Mesendoderm (in vitro differentiated cells): ENCODE measurements at regions not wholly inside any gene's neighbourhood (a gene's known extent, or its start where the extent isn't known, plus 50 kb on each side); places are given as distances from the start of the nearest gene placed in this dataset.

ENCODE experiments used
- DNase-seq: peaks from one replicate; pipeline ENCODE4 v3.0.0; 2013
- H2AK5ac ChIP-seq: 2 replicates; pipeline ENCODE4 v1.6.1; 2013; ENCODE audit warnings: low read length, inconsistent platforms
- H2BK120ac ChIP-seq: 2 replicates; pipeline ENCODE4 v1.6.1; 2013; ENCODE audit warnings: low read depth, mild to moderate bottlenecking, low read length, moderate library complexity, mixed read lengths
- H2BK15ac ChIP-seq: replicated peaks from 2 replicates; pipeline ENCODE4 v1.6.1; 2013; ENCODE audit warnings: low read depth, mild to moderate bottlenecking, moderate library complexity
- H2BK5ac ChIP-seq: 2 replicates; pipeline ENCODE4 v1.6.1; 2013; ENCODE audit warnings: low read length, inconsistent platforms
- H3K18ac ChIP-seq: 2 replicates; pipeline ENCODE4 v1.6.1; 2013; ENCODE audit warnings: mild to moderate bottlenecking, low read length, mixed read lengths
- H3K23ac ChIP-seq: one replicate; pipeline ENCODE4 v1.6.1; 2013; ENCODE audit warnings: low read length
- H3K27ac ChIP-seq: 2 replicates; pipeline ENCODE4 v1.5.1; 2013; ENCODE audit warnings: low read depth, mild to moderate bottlenecking, inconsistent platforms, low read length, moderate library complexity
- H3K27me3 ChIP-seq: 2 replicates; pipeline ENCODE4 v1.6.1; 2013; ENCODE audit warnings: low read length, control low read depth, mild to moderate bottlenecking, inconsistent platforms; ENCODE audit not compliant: insufficient read depth, poor library complexity
- H3K36me3 ChIP-seq: 2 replicates; pipeline ENCODE4 v1.6.1; 2013; ENCODE audit warnings: low read length, inconsistent platforms; ENCODE audit not compliant: control insufficient read depth, insufficient read depth
- H3K4ac ChIP-seq: one replicate; pipeline ENCODE4 v1.6.1; 2013; ENCODE audit warnings: low read depth, mild to moderate bottlenecking, low read length, moderate library complexity
- H3K4me1 ChIP-seq: 2 replicates; pipeline ENCODE4 v1.6.1; 2013; ENCODE audit warnings: low read depth, low read length, inconsistent platforms; ENCODE audit not compliant: control insufficient read depth
- H3K4me2 ChIP-seq: 2 replicates; pipeline ENCODE4 v1.6.1; 2013; ENCODE audit warnings: low read length
- H3K4me3 ChIP-seq: 2 replicates; pipeline ENCODE4 v1.5.1; 2013; ENCODE audit warnings: mild to moderate bottlenecking, low read length
- H3K56ac ChIP-seq: one replicate; pipeline ENCODE4 v1.6.1; 2013; ENCODE audit warnings: low read length
- H3K79me1 ChIP-seq: 2 replicates; pipeline ENCODE4 v1.6.1; 2013; ENCODE audit warnings: low read length, inconsistent platforms
- H3K79me2 ChIP-seq: 2 replicates; pipeline ENCODE4 v1.6.1; 2013; ENCODE audit warnings: mild to moderate bottlenecking, low read length; ENCODE audit not compliant: control insufficient read depth, insufficient read depth
- H3K9ac ChIP-seq: 2 replicates; pipeline ENCODE4 v1.6.1; 2013; ENCODE audit warnings: low read length, inconsistent platforms
- H4K5ac ChIP-seq: one replicate; pipeline ENCODE4 v1.6.1; 2013; ENCODE audit warnings: low read length
- H4K8ac ChIP-seq: one replicate; pipeline ENCODE4 v1.6.1; 2013; ENCODE audit warnings: low read depth, mild to moderate bottlenecking, control low read depth, low read length, moderate library complexity
- WGBS: extraction: QIAGEN DNeasy Blood & Tissue Kit; methylation state at CpG from one replicate; pipeline ENCODE4 v1.1.7; 2013; ENCODE audit warnings: low lambda C conversion rate, missing lambda C conversion rate; ENCODE audit not compliant: insufficient coverage; ENCODE audit errors: extremely low coverage; 5-methylcytosine and 5-hydroxymethylcytosine counted together

DNA sequence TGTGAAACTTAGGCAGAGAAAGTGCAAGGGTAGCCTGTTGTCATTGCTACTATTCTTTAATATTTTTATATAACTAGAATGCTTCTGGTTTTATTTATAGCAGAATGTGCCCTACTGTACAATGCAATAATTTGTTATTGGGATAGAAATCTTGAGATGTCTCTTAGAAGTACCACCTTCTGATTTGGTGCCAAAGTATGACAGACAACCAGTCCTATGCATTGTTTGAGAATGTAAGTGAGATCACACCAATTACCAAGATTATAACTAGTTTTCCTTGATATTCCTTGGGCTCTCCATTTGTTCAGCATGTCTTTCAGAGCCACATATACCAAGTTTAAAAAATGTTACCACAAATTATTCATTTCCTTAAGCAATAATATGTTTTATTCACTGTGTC lies 399.7 kb downstream of the CPS1 start:
- Histone ChIP-seq H2BK15ac (no peak overlapping the region), H3K4ac (no peak overlapping the region), H3K23ac (no peak overlapping the region), H3K36me3 (no peaks in the 10 kb centered on the region), H3K79me1 (no peaks in the 10 kb centered on the region), H2AK5ac (no peak overlapping the region), H3K27me3 (no peaks in the 10 kb centered on the region), H3K4me3 (no peak overlapping the region), H4K8ac (no peak overlapping the region), H3K56ac (no peak overlapping the region), H3K4me1 (no peaks in the 10 kb centered on the region), H3K18ac (no peak overlapping the region), H4K5ac (no peak overlapping the region), H3K4me2 (no peak overlapping the region), H3K27ac (no peak overlapping the region), H3K9ac (no peak overlapping the region), H3K79me2 (no peaks in the 10 kb centered on the region), H2BK5ac (no peak overlapping the region), H2BK120ac (no peak overlapping the region)
- no peak for DNase-seq

GRCh38 chr2:210961249-210961648 lies 404.9 kb downstream of the CPS1 start:
- Histone ChIP-seq H3K79me1 (no peaks in the 10 kb centered on the region), H2BK120ac (no peak overlapping the region), H3K9ac (no peak overlapping the region), H3K79me2 (no peaks in the 10 kb centered on the region), H3K56ac (no peak overlapping the region), H3K27ac (no peak overlapping the region), H4K5ac (no peak overlapping the region), H3K36me3 (no peaks in the 10 kb centered on the region), H3K18ac (no peak overlapping the region), H2BK15ac (no peak overlapping the region), H4K8ac (no peak overlapping the region), H2AK5ac (no peak overlapping the region), H3K27me3 (no peaks in the 10 kb centered on the region), H3K4ac (no peak overlapping the region), H2BK5ac (no peak overlapping the region), H3K23ac (no peak overlapping the region), H3K4me2 (no peak overlapping the region), H3K4me1 (no peaks in the 10 kb centered on the region), H3K4me3 (no peak overlapping the region)
- no CpG with 5 or more reads among the region's 2 CpGs for WGBS
- peak; percentile 19 for DNase-seq

GRCh38 chr2:210963386-210963785 lies 407.0 kb downstream of the CPS1 start:
- H3K27ac ChIP-seq: no peak overlapping the region
- H3K79me1 ChIP-seq: no peaks in the 10 kb centered on the region
- no peak overlapping the region for H4K5ac ChIP-seq
- H3K36me3 ChIP-seq: no peaks in the 10 kb centered on the region
- H2BK15ac ChIP-seq: no peak overlapping the region
- H4K8ac ChIP-seq: no peak overlapping the region
- H3K23ac ChIP-seq: no peak overlapping the region
- H2BK120ac ChIP-seq: no peak overlapping the region
- no CpG with 5 or more reads among the region's 2 CpGs for WGBS
- no peak overlapping the region for H2AK5ac ChIP-seq
- H3K9ac ChIP-seq: no peak overlapping the region
- no peaks in the 10 kb centered on the region for H3K27me3 ChIP-seq
- no peak overlapping the region for H3K4me3 ChIP-seq
- no peak overlapping the region for H3K18ac ChIP-seq
- no peak for DNase-seq
- no peaks in the 10 kb centered on the region for H3K4me1 ChIP-seq
- H3K4me2 ChIP-seq: no peak overlapping the region
- no peaks in the 10 kb centered on the region for H3K79me2 ChIP-seq
- no peak overlapping the region for H3K4ac ChIP-seq
- H2BK5ac ChIP-seq: no peak overlapping the region
- H3K56ac ChIP-seq: no peak overlapping the region

DNA sequence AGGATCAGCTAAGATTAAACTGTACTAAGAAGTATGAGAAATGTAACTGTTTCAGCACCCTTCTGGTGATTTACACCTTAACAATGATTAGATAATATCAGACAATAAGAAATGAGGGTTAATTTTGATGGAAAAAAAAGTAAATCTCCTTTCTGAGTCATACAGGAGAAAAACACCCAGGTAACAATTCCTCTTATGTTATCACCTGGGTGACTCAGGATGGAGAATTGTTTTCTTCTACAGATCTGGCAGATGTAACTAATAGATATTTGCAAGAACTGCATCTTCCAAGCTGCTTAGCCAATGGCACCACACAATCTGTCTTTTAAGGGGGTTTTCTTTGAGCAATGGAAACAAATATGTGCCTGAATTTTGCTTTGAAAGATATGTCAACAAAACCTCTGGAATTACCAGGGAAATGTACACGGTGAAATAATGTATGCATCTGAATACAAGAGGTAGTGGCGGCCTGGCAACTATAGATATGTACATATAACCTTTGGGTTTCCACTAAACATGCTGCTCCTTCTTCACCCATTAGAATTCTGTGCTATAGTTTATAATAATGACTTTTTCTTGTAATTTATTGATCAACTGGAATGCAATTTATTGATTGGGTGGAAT lies 407.9 kb downstream of the CPS1 start:
- no peak overlapping the region for H3K23ac ChIP-seq
- H3K4me2 ChIP-seq: no peak overlapping the region
- H2BK15ac ChIP-seq: no peak overlapping the region
- no peaks in the 10 kb centered on the region for H3K27me3 ChIP-seq
- no CpG with 5 or more reads among the region's 2 CpGs for WGBS
- H3K79me1 ChIP-seq: no peaks in the 10 kb centered on the region
- H4K5ac ChIP-seq: no peak overlapping the region
- H3K36me3 ChIP-seq: no peaks in the 10 kb centered on the region
- no peaks in the 10 kb centered on the region for H3K79me2 ChIP-seq
- H3K18ac ChIP-seq: no peak overlapping the region
- H3K56ac ChIP-seq: no peak overlapping the region
- no peak overlapping the region for H3K27ac ChIP-seq
- no peak overlapping the region for H2AK5ac ChIP-seq
- H4K8ac ChIP-seq: no peak overlapping the region
- no peak overlapping the region for H2BK120ac ChIP-seq
- DNase-seq: no peak
- H3K9ac ChIP-seq: no peak overlapping the region
- no peaks in the 10 kb centered on the region for H3K4me1 ChIP-seq
- no peak overlapping the region for H3K4me3 ChIP-seq
- H2BK5ac ChIP-seq: no peak overlapping the region
- no peak overlapping the region for H3K4ac ChIP-seq

- Histone ChIP-seq H3K56ac (no peak overlapping the region), H2BK5ac (no peak overlapping the region), H2BK120ac (no peak overlapping the region), H3K79me1 (no peaks in the 10 kb centered on the region), H3K4me2 (no peak overlapping the region), H4K5ac (no peak overlapping the region), H3K27me3 (no peaks in the 10 kb centered on the region), H4K8ac (no peak overlapping the region), H3K18ac (no peak overlapping the region), H3K23ac (no peak overlapping the region), H3K4me1 (no peaks in the 10 kb centered on the region), H3K4me3 (no peak overlapping the region), H3K9ac (no peak overlapping the region), H3K79me2 (no peaks in the 10 kb centered on the region), H2AK5ac (no peak overlapping the region), H3K27ac (no peak overlapping the region), H3K4ac (no peak overlapping the region), H2BK15ac (no peak overlapping the region), H3K36me3 (no peaks in the 10 kb centered on the region)
- no CpG with 5 or more reads among the region's 3 CpGs for WGBS
- DNase-seq: no peak
These were observed 409.1 kb downstream of the CPS1 start for GRCh38 chr2:210965472-210965871.

DNA sequence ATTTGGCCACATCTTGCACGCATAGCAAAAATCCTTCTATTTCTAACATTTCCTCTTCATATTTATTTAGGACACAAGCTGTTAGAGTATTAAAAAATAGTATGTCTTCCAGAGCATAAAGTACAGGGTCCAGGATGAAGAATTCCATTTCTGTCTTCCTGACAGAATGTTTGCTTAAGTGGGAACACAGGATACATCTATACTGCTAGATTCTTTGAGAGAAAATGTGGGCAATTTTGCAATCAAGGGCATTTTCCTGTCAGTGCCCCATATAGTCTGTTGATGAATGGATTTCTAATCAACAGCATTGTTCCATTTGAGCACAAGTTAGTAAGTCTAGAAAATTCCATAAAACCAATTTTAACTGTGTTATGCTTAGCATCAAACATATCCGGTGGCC lies 409.9 kb downstream of the CPS1 start:
- Histone ChIP-seq H2BK5ac (no peak overlapping the region), H3K18ac (no peak overlapping the region), H3K4me2 (no peak overlapping the region), H3K79me1 (no peaks in the 10 kb centered on the region), H2BK120ac (no peak overlapping the region), H4K5ac (no peak overlapping the region), H3K79me2 (no peaks in the 10 kb centered on the region), H4K8ac (no peak overlapping the region), H2BK15ac (no peak overlapping the region), H3K4ac (no peak overlapping the region), H3K4me3 (no peak overlapping the region), H2AK5ac (no peak overlapping the region), H3K27me3 (no peaks in the 10 kb centered on the region), H3K36me3 (no peaks in the 10 kb centered on the region), H3K9ac (no peak overlapping the region), H3K23ac (no peak overlapping the region), H3K27ac (no peak overlapping the region), H3K56ac (no peak overlapping the region), H3K4me1 (no peaks in the 10 kb centered on the region)
- no CpG with 5 or more reads among the region's 2 CpGs for WGBS
- no peak for DNase-seq
